ENCODE measurements at regions not wholly inside any gene's neighbourhood (a gene's known extent, or its start where the extent isn't known, plus 50 kb on each side); places are given as distances from the start of the nearest gene placed in this dataset.

DNA sequence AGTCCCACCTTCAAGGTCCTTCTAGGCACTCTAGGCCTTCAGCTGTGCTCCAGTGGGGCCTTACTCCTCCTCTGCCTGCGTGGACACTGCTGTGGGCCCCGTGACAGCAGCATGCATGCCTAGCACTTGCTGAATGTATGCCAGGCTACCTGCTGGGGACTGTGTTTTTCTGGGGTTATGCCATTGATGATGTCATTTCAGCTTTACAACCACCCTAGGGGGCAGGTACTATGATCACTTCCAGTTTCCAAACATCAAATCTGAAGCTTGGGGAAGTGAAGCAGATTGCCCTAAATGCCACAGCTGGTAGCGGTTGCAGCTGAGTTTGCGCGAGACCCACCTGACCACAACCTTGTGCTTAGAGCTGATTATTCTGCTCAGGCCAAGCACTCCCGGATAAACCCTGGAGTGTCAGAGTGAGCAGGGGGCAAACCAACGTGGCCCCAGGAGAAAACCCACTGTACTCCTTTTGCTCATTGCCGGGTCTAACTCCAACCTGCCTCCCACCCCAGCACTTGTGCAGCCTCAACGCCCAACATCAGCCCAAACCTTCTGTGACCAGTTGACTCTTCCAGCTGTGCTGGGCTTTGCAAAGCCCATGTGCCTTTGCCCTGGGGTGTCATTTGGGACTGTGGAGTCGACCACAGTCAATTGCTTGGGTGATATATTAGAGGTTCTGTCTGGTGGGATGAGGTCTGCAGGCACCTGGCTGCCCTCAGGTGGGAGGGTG, 168.4 kb downstream of the ENGASE start:
- TF ChIP-seq CTCF (IDR thresholded peaks at IDR 0.05 in 8 of 11, conservative IDR thresholded peaks at IDR 0.05 in 3 of 11), result no peak
- TF ChIP-seq POLR2A (IDR thresholded peaks at IDR 0.05), result no peak
